ENCODE measurements at regions not wholly inside any gene's neighbourhood (a gene's known extent, or its start where the extent isn't known, plus 50 kb on each side); places are given as distances from the start of the nearest gene placed in this dataset.

- Mint-ChIP-seq H3K27ac (no peak overlapping the region), H3K27me3 (no peaks in the 10 kb centered on the region), H3K4me3 (peak overlapping the region in 1 of 4 donors; percentile 1), H3K9me3 (peaks cover 0 to 3% (median 0%) of the 10 kb centered on the region in 3 donors), H3K4me1 (no peaks in the 10 kb centered on the region), H3K36me3 (no peaks in the 10 kb centered on the region)
These were observed 279.6 kb downstream of the HS3ST3A1 start for GRCh38 chr17:13321951-13322701.

GRCh38 chr17:13320046-13320785 is 281.5 kb downstream of the HS3ST3A1 start:
- no peak overlapping the region for H3K27ac Mint-ChIP-seq
- no peaks in the 10 kb centered on the region for H3K27me3 Mint-ChIP-seq
- peaks cover 0 to 3% (median 0%) of the 10 kb centered on the region in 3 donors for H3K9me3 Mint-ChIP-seq
- H3K4me1 Mint-ChIP-seq, result no peaks in the 10 kb centered on the region
- H3K36me3 Mint-ChIP-seq, result no peaks in the 10 kb centered on the region
- H3K4me3 Mint-ChIP-seq, result no peak overlapping the region

- Mint-ChIP-seq H3K27me3 (no peaks in the 10 kb centered on the region), H3K4me3 (no peak overlapping the region), H3K4me1 (no peaks in the 10 kb centered on the region), H3K9me3 (no peaks in the 10 kb centered on the region), H3K27ac (no peak overlapping the region), H3K36me3 (no peaks in the 10 kb centered on the region)
These were observed 285.1 kb downstream of the HS3ST3A1 start for GRCh38 chr17:13316657-13317056.

- Mint-ChIP-seq H3K27ac (no peak overlapping the region), H3K27me3 (no peaks in the 10 kb centered on the region), H3K36me3 (no peaks in the 10 kb centered on the region), H3K4me1 (no peaks in the 10 kb centered on the region), H3K9me3 (peaks cover 0 to 8% (median 2%) of the 10 kb centered on the region in 3 donors), H3K4me3 (no peak overlapping the region)
These were observed 290.4 kb downstream of the HS3ST3A1 start for GRCh38 chr17:13311306-13311705.

- Mint-ChIP-seq H3K36me3 (no peaks in the 10 kb centered on the region), H3K9me3 (peaks cover 0 to 10% (median 2%) of the 10 kb centered on the region in 3 donors)
These were observed 290.9 kb downstream of the HS3ST3A1 start for GRCh38 chr17:13310858-13311257.

GRCh38 chr17:13306310-13306962 is 288.6 kb upstream of the ELAC2 start:
- Mint-ChIP-seq H3K27ac (no peak overlapping the region), H3K4me1 (no peaks in the 10 kb centered on the region), H3K36me3 (no peaks in the 10 kb centered on the region), H3K9me3 (peaks cover 0 to 10% (median 2%) of the 10 kb centered on the region in 3 donors), H3K27me3 (no peaks in the 10 kb centered on the region), H3K4me3 (no peak overlapping the region)

More at GRCh38 chr17:13310858-13311257, 290.9 kb downstream of the HS3ST3A1 start:
- Mint-ChIP-seq H3K27me3 (no peaks in the 10 kb centered on the region), H3K27ac (no peak overlapping the region), H3K4me1 (no peaks in the 10 kb centered on the region), H3K4me3 (no peak overlapping the region)

GRCh38 chr17:13302983-13303382 is 285.2 kb upstream of the ELAC2 start:
- Mint-ChIP-seq H3K9me3 (peaks cover 0 to 6% (median 0%) of the 10 kb centered on the region in 3 donors), H3K27ac (no peak overlapping the region), H3K27me3 (no peaks in the 10 kb centered on the region), H3K4me1 (no peaks in the 10 kb centered on the region), H3K4me3 (no peak overlapping the region), H3K36me3 (no peaks in the 10 kb centered on the region)

- H3K36me3 Mint-ChIP-seq, result no peaks in the 10 kb centered on the region
- no peaks in the 10 kb centered on the region for H3K4me1 Mint-ChIP-seq
- no peak overlapping the region for H3K27ac Mint-ChIP-seq
- H3K4me3 Mint-ChIP-seq, result no peak overlapping the region
- H3K27me3 Mint-ChIP-seq, result no peaks in the 10 kb centered on the region
- peaks cover 0 to 6% (median 0%) of the 10 kb centered on the region in 3 donors for H3K9me3 Mint-ChIP-seq
These were observed 284.6 kb upstream of the ELAC2 start for GRCh38 chr17:13302419-13302818.

GRCh38 chr17:13297183-13297582 is 279.4 kb upstream of the ELAC2 start:
- no peaks in the 10 kb centered on the region for H3K27me3 Mint-ChIP-seq
- no peaks in the 10 kb centered on the region for H3K4me1 Mint-ChIP-seq
- H3K9me3 Mint-ChIP-seq, result peaks cover 0 to 4% (median 0%) of the 10 kb centered on the region in 3 donors
- no peak overlapping the region for H3K27ac Mint-ChIP-seq
- H3K4me3 Mint-ChIP-seq, result no peak overlapping the region
- H3K36me3 Mint-ChIP-seq, result no peaks in the 10 kb centered on the region

GRCh38 chr17:13293421-13293820 is 275.6 kb upstream of the ELAC2 start:
- peaks cover 0 to 5% (median 0%) of the 10 kb centered on the region in 3 donors for H3K9me3 Mint-ChIP-seq
- no peaks in the 10 kb centered on the region for H3K27me3 Mint-ChIP-seq
- no peaks in the 10 kb centered on the region for H3K36me3 Mint-ChIP-seq
- no peak overlapping the region for H3K27ac Mint-ChIP-seq
- no peak overlapping the region for H3K4me3 Mint-ChIP-seq
- H3K4me1 Mint-ChIP-seq, result no peaks in the 10 kb centered on the region

- Mint-ChIP-seq H3K27me3 (no peaks in the 10 kb centered on the region), H3K27ac (no peak overlapping the region), H3K36me3 (no peaks in the 10 kb centered on the region), H3K4me3 (no peak overlapping the region), H3K9me3 (peaks cover 0 to 5% (median 0%) of the 10 kb centered on the region in 3 donors), H3K4me1 (no peaks in the 10 kb centered on the region)
These were observed 274.5 kb upstream of the ELAC2 start for GRCh38 chr17:13292291-13292690.

- peaks cover 0 to 3% (median 0%) of the 10 kb centered on the region in 3 donors for H3K9me3 Mint-ChIP-seq
- H3K4me1 Mint-ChIP-seq, result no peaks in the 10 kb centered on the region
- H3K27ac Mint-ChIP-seq, result no peak overlapping the region
These were observed 270.4 kb upstream of the ELAC2 start for GRCh38 chr17:13288248-13288647.

GRCh38 chr17:13287226-13287625 is 269.4 kb upstream of the ELAC2 start:
- H3K27ac Mint-ChIP-seq, result no peak overlapping the region
- no peaks in the 10 kb centered on the region for H3K4me1 Mint-ChIP-seq
- peaks cover 0 to under 1% (median 0%) of the 10 kb centered on the region in 3 donors for H3K9me3 Mint-ChIP-seq
- H3K27me3 Mint-ChIP-seq, result no peaks in the 10 kb centered on the region
- no peaks in the 10 kb centered on the region for H3K36me3 Mint-ChIP-seq
- no peak overlapping the region for H3K4me3 Mint-ChIP-seq

More at GRCh38 chr17:13288248-13288647, 270.4 kb upstream of the ELAC2 start:
- Mint-ChIP-seq H3K36me3 (no peaks in the 10 kb centered on the region), H3K27me3 (no peaks in the 10 kb centered on the region), H3K4me3 (no peak overlapping the region)

GRCh38 chr17:13283606-13284005 is 265.8 kb upstream of the ELAC2 start:
- H3K27ac Mint-ChIP-seq, result no peak overlapping the region
- H3K36me3 Mint-ChIP-seq, result no peaks in the 10 kb centered on the region
- H3K4me3 Mint-ChIP-seq, result no peak overlapping the region
- no peaks in the 10 kb centered on the region for H3K27me3 Mint-ChIP-seq
- no peaks in the 10 kb centered on the region for H3K4me1 Mint-ChIP-seq
- H3K9me3 Mint-ChIP-seq, result no peaks in the 10 kb centered on the region

GRCh38 chr17:13281626-13282025 is 263.8 kb upstream of the ELAC2 start:
- Mint-ChIP-seq H3K4me1 (no peaks in the 10 kb centered on the region), H3K27me3 (no peaks in the 10 kb centered on the region), H3K27ac (no peak overlapping the region), H3K9me3 (peaks cover 0 to 1% (median 0%) of the 10 kb centered on the region in 3 donors), H3K4me3 (no peak overlapping the region), H3K36me3 (no peaks in the 10 kb centered on the region)
